K562 (cell line): ENCODE measurements at regions not wholly inside any gene's neighbourhood (a gene's known extent, or its start where the extent isn't known, plus 50 kb on each side); places are given as distances from the start of the nearest gene placed in this dataset.

ENCODE experiments used
- ATAC-seq: fragments of 200-7000 bp; cut with Tn5 transposase; 3 replicates; pipeline ENCODE4 v1.9.1; 2020; ENCODE audit warnings: moderate library complexity
- BruUV-seq: library from RNA; stranded (reverse); fragments of 400-500 nt; replicated peaks from 2 replicates; lab custom pipeline; 2021; lab: Mats Ljungman, UMichigan
- CTCF ChIA-PET: fragments of 300-600 bp; formaldehyde crosslinking; extraction: SDS; loops from one replicate; lab custom pipeline; 2021; ENCODE audit warnings: low intra/inter-chr PET ratio; lab: Yijun Ruan, JAX
- POLR2A ChIA-PET: fragments of 300-600, 350-650 bp; sonication (Branson Sonifier 250); formaldehyde crosslinking; extraction: SDS; loops from one replicate; lab custom pipeline; 2021; ENCODE audit warnings: antibody characterized with exemption, inconsistent platforms; lab: Yijun Ruan, JAX
- DNase-seq, 4 experiments: peaks; one replicate each; pipeline versions ENCODE4 v3.0.0 to v3.0.0-alpha.2; 2011 to 2018; ENCODE audit warnings: low spot score in 3 of 4, mixed read lengths in 3 of 4; ENCODE audit errors: extremely low read depth in 1 of 4
- FAIRE-seq: peaks from 2 replicates; lab custom pipeline; 2011; peaks lifted over from hg19 to GRCh38; lab: Jason Lieb, UNC
- H2AFZ ChIP-seq: 2 replicates; pipeline ENCODE4 v1.6.0; 2011; ENCODE audit warnings: low read depth, low read length, control low read depth, inconsistent platforms
- H3K27ac ChIP-seq: fragments of 200-600 bp; 3 replicates; pipeline ENCODE4 v1.8.0; 2011; ENCODE audit warnings: low read depth, mild to moderate bottlenecking, control low read depth, inconsistent platforms, low read length, moderate library complexity, mixed read lengths; ENCODE audit errors: extremely low read depth
- H3K27me3 ChIP-seq, 2 experiments: fragments of 300-600 bp in 1 of 2; 2 replicates in 1 of 2; 3 replicates in 1 of 2; pipeline versions ENCODE4 v1.6.0 to v1.8.0; 2011; ENCODE audit warnings: inconsistent platforms in 2 of 2, low read length in 2 of 2, mild to moderate bottlenecking in 1 of 2, mixed read lengths in 1 of 2, moderate library complexity in 1 of 2; ENCODE audit not compliant: control insufficient read depth in 2 of 2, insufficient read depth in 2 of 2
- H3K36me3 ChIP-seq: fragments of 300-600 bp; 3 replicates; pipeline ENCODE4 v1.8.0; 2011; ENCODE audit warnings: mild to moderate bottlenecking, low read length, inconsistent platforms; ENCODE audit not compliant: control insufficient read depth, insufficient read depth
- H3K4me1 ChIP-seq, 2 experiments: fragments of 200-600 bp in 1 of 2; replicated peaks in 1 of 2; 2 replicates in 1 of 2; 3 replicates in 1 of 2; pipeline versions ENCODE4 v1.5.1 to v1.8.0; 2011; ENCODE audit warnings: inconsistent platforms in 2 of 2, low read length in 2 of 2, mild to moderate bottlenecking in 1 of 2, mixed read lengths in 1 of 2, moderate library complexity in 1 of 2; ENCODE audit not compliant: control insufficient read depth in 2 of 2, insufficient read depth in 2 of 2
- H3K4me2 ChIP-seq: 2 replicates; pipeline ENCODE4 v1.6.1; 2011; ENCODE audit warnings: low read length, control low read depth, inconsistent platforms, mixed read lengths; ENCODE audit not compliant: insufficient read depth
- H3K4me3 ChIP-seq: fragments of 200-600 bp; sonication (generic), shearing (Covaris generic); 2 replicates; pipeline ENCODE4 v1.5.1; 2016; ENCODE audit warnings: control low read depth, inconsistent platforms
- H3K79me2 ChIP-seq: fragments of 200-600 bp; 3 replicates; pipeline ENCODE4 v1.8.0; 2011; ENCODE audit warnings: low read length, inconsistent platforms; ENCODE audit not compliant: control insufficient read depth, insufficient read depth
- H3K9ac ChIP-seq, 2 experiments: 2 replicates each; pipeline versions ENCODE4 v1.6.0 to v1.6.1; 2011; ENCODE audit warnings: low read depth in 2 of 2, low read length in 2 of 2, control low read depth in 1 of 2, inconsistent platforms in 1 of 2, mild to moderate bottlenecking in 1 of 2, mixed read lengths in 1 of 2; ENCODE audit not compliant: insufficient read depth in 1 of 2
- H3K9me1 ChIP-seq: one replicate; pipeline ENCODE4 v1.6.0; 2011; ENCODE audit warnings: inconsistent platforms, mild to moderate bottlenecking, low read length, moderate library complexity; ENCODE audit not compliant: control insufficient read depth, insufficient read depth
- H3K9me3 ChIP-seq: replicated peaks from 2 replicates; pipeline ENCODE4 v1.5.1; 2011; ENCODE audit warnings: low read depth, low read length, inconsistent platforms; ENCODE audit not compliant: control insufficient read depth, insufficient read depth
- H4K20me1 ChIP-seq: replicated peaks from 2 replicates; pipeline ENCODE4 v1.6.1; 2011; ENCODE audit warnings: low read length, inconsistent platforms, mixed read lengths; ENCODE audit not compliant: control insufficient read depth, insufficient read depth
- ADNP ChIP-seq: fragments of 200-800 bp; sonication (Bioruptor generic); IDR thresholded peaks from 2 replicates; pipeline ENCODE4 v1.6.1; 2016; ENCODE audit warnings: missing genetic modification characterization, missing compliant biosample characterization
- BCOR ChIP-seq: fragments of 450-650 bp; IDR thresholded peaks from 2 replicates; pipeline ENCODE4 v1.6.1; 2016
- HDAC2 ChIP-seq: fragments of 450-650 bp; IDR thresholded peaks from 2 replicates; pipeline ENCODE4 v1.6.1; 2016; ENCODE audit warnings: mild to moderate bottlenecking
- HLTF ChIP-seq: fragments of 450-650 bp; IDR thresholded peaks from 2 replicates; pipeline ENCODE4 v1.6.1; 2016
- KDM1A ChIP-seq, 2 experiments: fragments of 450-650 bp; IDR thresholded peaks; 2 replicates each; pipeline ENCODE4 v1.6.1; 2016; ENCODE audit warnings: mild to moderate bottlenecking in 2 of 2
- LARP7 ChIP-seq: fragments of 450-650 bp; IDR thresholded peaks from 2 replicates; pipeline ENCODE4 v1.6.1; 2016
- RBM25 ChIP-seq: fragments of 200-400 bp; formaldehyde crosslinking; IDR thresholded peaks from 2 replicates; pipeline ENCODE4 v1.6.1; 2018; ENCODE audit warnings: low read length, low read depth, moderate library complexity; ENCODE audit not compliant: severe bottlenecking
- SMARCA5 ChIP-seq: fragments of 450-650 bp; IDR thresholded peaks from 2 replicates; pipeline ENCODE4 v1.6.1; 2016
- ZFP36 ChIP-seq: fragments of 150-350 bp; IDR thresholded peaks from 2 replicates; pipeline ENCODE4 v1.6.1; 2018; ENCODE audit warnings: low read length, low read depth; ENCODE audit not compliant: partially characterized antibody
- ZNF436 ChIP-seq: fragments of 250-450, 450-650 bp; sonication (Bioruptor Pico); formaldehyde crosslinking; IDR thresholded peaks from 2 replicates; pipeline ENCODE4 v1.7.0; 2020; ENCODE audit warnings: mild to moderate bottlenecking
- ZNF551 ChIP-seq: fragments of 250-450 bp; sonication (Bioruptor Pico); IDR thresholded peaks from 2 replicates; pipeline ENCODE4 v1.5.0; 2021; ENCODE audit warnings: mild to moderate bottlenecking, moderate library complexity
- WGBS: fragments of 100-300 bp; shearing (Covaris generic); methylation state at CpG from one replicate; pipeline ENCODE4 v1.1.6; 2016; ENCODE audit warnings: low coverage, mixed read lengths; ENCODE audit not compliant: insufficient coverage; ENCODE audit errors: missing lambda C conversion rate; 5-methylcytosine and 5-hydroxymethylcytosine counted together
- in situ Hi-C: fragments of 300-500 bp; cut with MboI; formaldehyde crosslinking; loops from 4 replicates; pipeline ENCODE4 v1.15.0; 2018; ENCODE audit warnings: inconsistent platforms, mixed read lengths
- intact Hi-C: fragments of 100-400 bp; cut with micrococcal nuclease; formaldehyde crosslinking; loops from 2 replicates; pipeline ENCODE4 v1.14.2; 2022
- TF ChIP-seq, protein P1 (sequence below): sonication (generic); formaldehyde crosslinking; IDR thresholded peaks from 2 replicates; pipeline ENCODE4 v1.8.0; 2022; ENCODE audit warnings: missing genetic modification reagents, mild to moderate bottlenecking, borderline replicate concordance
- TF ChIP-seq, protein P2 (sequence below): sonication (generic); formaldehyde crosslinking; IDR thresholded peaks from 2 replicates; pipeline ENCODE4 v1.9.0; 2022; ENCODE audit warnings: mild to moderate bottlenecking, missing genetic modification reagents

- no peaks in the 10 kb centered on the region for H3K27me3 ChIP-seq
- peaks cover 27% of the 10 kb centered on the region; the same call in 2 of the 3 replicates for H3K36me3 ChIP-seq
- ATAC-seq (no peak; the same call in 2 of the 3 replicates), DNase-seq (no peak), FAIRE-seq (no peak)
- peak overlapping the region; percentile 50; the same call in 1 of the 2 replicates for H3K4me2 ChIP-seq
- H4K20me1 ChIP-seq: peaks cover 61% of the 10 kb centered on the region
- peaks cover 42% of the 10 kb centered on the region for H3K79me2 ChIP-seq
- ChIA-PET POLR2A (interaction anchor here (0.6 to 1.0 kb wide), 7 partner anchors 9 to 365 kb away, joined by 3 to 6 read pairs (median 3); no protein-coding TSS in a partner anchor), CTCF (no interaction called here)
- peak overlapping the region in 1 of 2 experiments; percentile 29; a peak in 1 of 4 replicates for H3K9ac ChIP-seq
- H3K27ac ChIP-seq: 0 out of 3 replicates have a peak overlapping the region, but pooled peaks have one; percentile 25
- H3K4me1 ChIP-seq: peaks cover 48 to 82% of the 10 kb centered on the region in 2 experiments
- no peak overlapping the region for H2AFZ ChIP-seq
- no peak overlapping the region for H3K4me3 ChIP-seq
- no peaks in the 10 kb centered on the region for H3K9me3 ChIP-seq
- intact Hi-C loops: loop anchor here (5.0 kb wide), 1 partner anchor 76 kb away; the partner anchor contains the start of gene NCOR2
- peaks cover 9% of the 10 kb centered on the region for H3K9me1 ChIP-seq
- TF ChIP-seq ZFP36: peak; percentile 74
- no peak for TF ChIP-seq ZNF436 (CRISPR knock-in tag)
- peak; percentile 23 to 58; a peak in 2 of 4 replicates for TF ChIP-seq KDM1A (IDR thresholded peaks at IDR 0.05)
- TF ChIP-seq SMARCA5: 0 out of 2 replicates have a peak, but pooled peaks have one; percentile 75
- TF ChIP-seq, protein P1, sequence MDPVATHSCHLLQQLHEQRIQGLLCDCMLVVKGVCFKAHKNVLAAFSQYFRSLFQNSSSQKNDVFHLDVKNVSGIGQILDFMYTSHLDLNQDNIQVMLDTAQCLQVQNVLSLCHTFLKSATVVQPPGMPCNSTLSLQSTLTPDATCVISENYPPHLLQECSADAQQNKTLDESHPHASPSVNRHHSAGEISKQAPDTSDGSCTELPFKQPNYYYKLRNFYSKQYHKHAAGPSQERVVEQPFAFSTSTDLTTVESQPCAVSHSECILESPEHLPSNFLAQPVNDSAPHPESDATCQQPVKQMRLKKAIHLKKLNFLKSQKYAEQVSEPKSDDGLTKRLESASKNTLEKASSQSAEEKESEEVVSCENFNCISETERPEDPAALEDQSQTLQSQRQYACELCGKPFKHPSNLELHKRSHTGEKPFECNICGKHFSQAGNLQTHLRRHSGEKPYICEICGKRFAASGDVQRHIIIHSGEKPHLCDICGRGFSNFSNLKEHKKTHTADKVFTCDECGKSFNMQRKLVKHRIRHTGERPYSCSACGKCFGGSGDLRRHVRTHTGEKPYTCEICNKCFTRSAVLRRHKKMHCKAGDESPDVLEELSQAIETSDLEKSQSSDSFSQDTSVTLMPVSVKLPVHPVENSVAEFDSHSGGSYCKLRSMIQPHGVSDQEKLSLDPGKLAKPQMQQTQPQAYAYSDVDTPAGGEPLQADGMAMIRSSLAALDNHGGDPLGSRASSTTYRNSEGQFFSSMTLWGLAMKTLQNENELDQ (CRISPR knock-in tag): 0 out of 2 replicates have a peak, but pooled peaks have one; percentile 24
- TF ChIP-seq HDAC2: 0 out of 2 replicates have a peak, but pooled peaks have one; percentile 24
- TF ChIP-seq, protein P2, sequence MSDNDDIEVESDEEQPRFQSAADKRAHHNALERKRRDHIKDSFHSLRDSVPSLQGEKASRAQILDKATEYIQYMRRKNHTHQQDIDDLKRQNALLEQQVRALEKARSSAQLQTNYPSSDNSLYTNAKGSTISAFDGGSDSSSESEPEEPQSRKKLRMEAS: 0 out of 2 replicates have a peak, but pooled peaks have one; percentile 3
- TF ChIP-seq HLTF: no peak
- peak; percentile 63; the same call in 1 of the 2 replicates for TF ChIP-seq ADNP (tag)
- peak; percentile 94 for TF ChIP-seq BCOR
- peak; percentile 39 for TF ChIP-seq RBM25
- no peak for TF ChIP-seq ZNF551
- no peak for TF ChIP-seq LARP7
- WGBS: 42% methylated on average over 7 of the region's 7 CpGs
- in situ Hi-C loops: no loop called here
- no TSS peak for BruUV-seq
Measured at GRCh38 chr12:124491310-124491709, 76.1 kb downstream of the NCOR2 start.
